Upper lobe of left lung (tissue), 4 donors: ENCODE measurements at regions not wholly inside any gene's neighbourhood (a gene's known extent, or its start where the extent isn't known, plus 50 kb on each side); places are given as distances from the start of the nearest gene placed in this dataset.

ENCODE experiments used
- CTCF ChIP-seq, 6 experiments: fragments of 450-650 bp in 4 of 6; fragments of 200-600 bp in 2 of 6; sonication (generic) in 2 of 6; IDR thresholded peaks; one replicate each; pipeline ENCODE4 v1.5.1; 2016 to 2019; ENCODE audit warnings: antibody characterized with exemption in 6 of 6
- EP300 ChIP-seq, 4 donors: sonication (generic); formaldehyde crosslinking; IDR thresholded peaks; one replicate each; pipeline ENCODE4 v1.5.1; 2017; ENCODE audit warnings: antibody characterized with exemption in 4 of 4, control low read depth in 2 of 4
- POLR2A ChIP-seq, 4 donors: fragments of 450-650 bp; IDR thresholded peaks; one replicate each; pipeline ENCODE4 v1.5.1; 2016 to 2017; ENCODE audit warnings: antibody characterized with exemption in 4 of 4, mild to moderate bottlenecking in 2 of 4

GRCh38 chr12:16785953-16786352 is 180.0 kb upstream of the LMO3 start:
- TF ChIP-seq CTCF (IDR thresholded peaks at IDR 0.05) (no peak), POLR2A (IDR thresholded peaks at IDR 0.05) (no peak), EP300 (IDR thresholded peaks at IDR 0.05) (no peak)
